IMR-90 (cell line): ENCODE measurements at regions not wholly inside any gene's neighbourhood (a gene's known extent, or its start where the extent isn't known, plus 50 kb on each side); places are given as distances from the start of the nearest gene placed in this dataset.

Experiments used
- ATAC-seq: fragments of 200-7000 bp; cut with Tn5 transposase; 2 replicates; pipeline ENCODE4 v1.9.1; 2020; ENCODE audit warnings: low read depth, mild to moderate bottlenecking, moderate library complexity
- BruUV-seq: library from RNA; stranded (reverse); fragments of 400-500 nt; replicated peaks from 2 replicates; lab custom pipeline; 2021; lab: Mats Ljungman, UMichigan
- CTCF ChIA-PET: fragments of 300-600 bp; formaldehyde crosslinking; extraction: SDS; loops from one replicate; lab custom pipeline; 2021; ENCODE audit warnings: antibody characterized with exemption; lab: Yijun Ruan, JAX
- POLR2A ChIA-PET: fragments of 300-600 bp; sonication (Branson Sonifier 250); formaldehyde crosslinking; loops from one replicate; lab custom pipeline; 2022; ENCODE audit warnings: antibody characterized with exemption; ENCODE audit not compliant: unreplicated experiment; lab: Charles Lee
- DNase-seq: peaks from one replicate; pipeline ENCODE4 v3.0.0; 2013
- H2AFZ ChIP-seq: replicated peaks from 2 replicates; pipeline ENCODE3; 2013; ENCODE audit warnings: low read length, mild to moderate bottlenecking; ENCODE audit not compliant: poor library complexity
- H2AK5ac ChIP-seq: 2 replicates; pipeline ENCODE4 v1.6.1; 2013; ENCODE audit warnings: low read depth, low read length, inconsistent platforms
- H2AK9ac ChIP-seq: replicated peaks from 2 replicates; pipeline ENCODE3; 2013; ENCODE audit warnings: mild to moderate bottlenecking, low read depth, low read length, moderate library complexity; ENCODE audit not compliant: poor library complexity
- H2BK120ac ChIP-seq: 2 replicates; pipeline ENCODE4 v1.6.1; 2013; ENCODE audit warnings: low read depth, low read length, inconsistent platforms
- H2BK15ac ChIP-seq: 3 replicates; pipeline ENCODE4 v1.6.1; 2013; ENCODE audit warnings: low read depth, low read length, inconsistent platforms
- H2BK20ac ChIP-seq: 2 replicates; pipeline ENCODE4 v1.6.1; 2013; ENCODE audit warnings: low read depth, mild to moderate bottlenecking, inconsistent platforms, low read length, moderate library complexity
- H2BK5ac ChIP-seq: 2 replicates; pipeline ENCODE4 v1.6.1; 2013; ENCODE audit warnings: mild to moderate bottlenecking, low read depth, low read length, inconsistent platforms; ENCODE audit not compliant: poor library complexity, severe bottlenecking
- H3K14ac ChIP-seq: replicated peaks from 2 replicates; pipeline ENCODE4 v1.6.1; 2013; ENCODE audit warnings: low read depth, low read length, inconsistent platforms
- H3K18ac ChIP-seq: 2 replicates; pipeline ENCODE4 v1.6.1; 2013; ENCODE audit warnings: low read depth, low read length, control low read depth
- H3K23ac ChIP-seq: 2 replicates; pipeline ENCODE4 v1.6.1; 2013; ENCODE audit warnings: low read depth, low read length, inconsistent platforms
- H3K27ac ChIP-seq: 2 replicates; pipeline ENCODE4 v1.5.1; 2013; ENCODE audit warnings: mild to moderate bottlenecking, control low read depth, low read length; ENCODE audit not compliant: insufficient read depth
- H3K27me3 ChIP-seq: 2 replicates; pipeline ENCODE4 v1.6.1; 2013; ENCODE audit warnings: low read length; ENCODE audit not compliant: control insufficient read depth, insufficient read depth
- H3K36me3 ChIP-seq: 2 replicates; pipeline ENCODE4 v1.6.1; 2013; ENCODE audit warnings: low read length, mixed read lengths; ENCODE audit not compliant: control insufficient read depth, insufficient read depth
- H3K4ac ChIP-seq: 2 replicates; pipeline ENCODE4 v1.6.1; 2013; ENCODE audit warnings: low read depth, low read length, inconsistent platforms
- H3K4me1 ChIP-seq: 2 replicates; pipeline ENCODE4 v1.6.1; 2013; ENCODE audit warnings: low read length, mixed read lengths; ENCODE audit not compliant: control insufficient read depth, insufficient read depth
- H3K4me2 ChIP-seq: 2 replicates; pipeline ENCODE4 v1.6.1; 2013; ENCODE audit warnings: low read depth, mild to moderate bottlenecking, control low read depth, low read length, moderate library complexity
- H3K4me3 ChIP-seq: 2 replicates; pipeline ENCODE4 v1.5.1; 2013; ENCODE audit warnings: low read depth, mild to moderate bottlenecking, control low read depth, low read length, moderate library complexity; ENCODE audit not compliant: insufficient read depth
- H3K56ac ChIP-seq: 2 replicates; pipeline ENCODE4 v1.6.1; 2013; ENCODE audit warnings: low read length, inconsistent platforms; ENCODE audit not compliant: insufficient read depth; ENCODE audit errors: extremely low read depth
- H3K79me1 ChIP-seq, 2 experiments: 2 replicates each; pipeline ENCODE4 v1.6.1; 2013; ENCODE audit warnings: low read length in 2 of 2, inconsistent platforms in 1 of 2, low read depth in 1 of 2
- H3K9ac ChIP-seq: 2 replicates; pipeline ENCODE4 v1.6.1; 2013; ENCODE audit warnings: low read depth, low read length, control low read depth
- H3K9me1 ChIP-seq: 2 replicates; pipeline ENCODE4 v1.6.1; 2013; ENCODE audit warnings: low read length, inconsistent platforms; ENCODE audit not compliant: insufficient read depth
- H3K9me3 ChIP-seq: 2 replicates; pipeline ENCODE4 v1.6.1; 2013; ENCODE audit warnings: low read length; ENCODE audit not compliant: control insufficient read depth, insufficient read depth
- H4K20me1 ChIP-seq: 2 replicates; pipeline ENCODE4 v1.6.1; 2013; ENCODE audit warnings: low read length, inconsistent platforms; ENCODE audit not compliant: insufficient read depth
- H4K5ac ChIP-seq: 2 replicates; pipeline ENCODE4 v1.6.1; 2013; ENCODE audit warnings: mild to moderate bottlenecking, low read depth, low read length, control low read depth
- H4K8ac ChIP-seq, 2 experiments: 2 replicates each; pipeline ENCODE4 v1.6.1; 2013; ENCODE audit warnings: low read depth in 2 of 2, low read length in 2 of 2, control low read depth in 1 of 2, inconsistent platforms in 1 of 2
- H4K91ac ChIP-seq: 2 replicates; pipeline ENCODE4 v1.6.1; 2013; ENCODE audit warnings: low read depth, low read length, inconsistent platforms; ENCODE audit not compliant: insufficient read depth
- BHLHE40 ChIP-seq: fragments of 150-350 bp; IDR thresholded peaks from 2 replicates; pipeline ENCODE4 v1.6.1; 2016; ENCODE audit warnings: mild to moderate bottlenecking, low read depth, low read length
- POLR2A ChIP-seq: IDR thresholded peaks from 2 replicates; pipeline ENCODE4 v1.6.1; 2012; ENCODE audit warnings: mild to moderate bottlenecking, low read depth, low read length
- WGBS, 2 experiments: methylation state at CpG; one replicate each; pipeline versions ENCODE4 v1.1.5 to v1.1.7; 2013; ENCODE audit warnings: missing lambda C conversion rate in 2 of 2; ENCODE audit not compliant: insufficient read length in 1 of 2; ENCODE audit errors: extremely low coverage in 2 of 2; 5-methylcytosine and 5-hydroxymethylcytosine counted together
- dilution Hi-C: fragments of 300-500 bp; cut with HindIII; formaldehyde crosslinking; loops from one replicate; pipeline ENCODE4 v1.14.3; 2018; ENCODE audit warnings: low sequenced_read_pairs; ENCODE audit not compliant: unreplicated experiment
- in situ Hi-C: fragments of 300-500 bp; cut with MboI; formaldehyde crosslinking; loops from 3 replicates; pipeline ENCODE4 v1.14.3; 2019; ENCODE audit warnings: low sequenced_read_pairs, inconsistent platforms, mixed read lengths
- intact Hi-C: fragments of 100-400 bp; cut with micrococcal nuclease; formaldehyde crosslinking; loops from 2 replicates; pipeline ENCODE4 v1.10.0; 2022

DNA sequence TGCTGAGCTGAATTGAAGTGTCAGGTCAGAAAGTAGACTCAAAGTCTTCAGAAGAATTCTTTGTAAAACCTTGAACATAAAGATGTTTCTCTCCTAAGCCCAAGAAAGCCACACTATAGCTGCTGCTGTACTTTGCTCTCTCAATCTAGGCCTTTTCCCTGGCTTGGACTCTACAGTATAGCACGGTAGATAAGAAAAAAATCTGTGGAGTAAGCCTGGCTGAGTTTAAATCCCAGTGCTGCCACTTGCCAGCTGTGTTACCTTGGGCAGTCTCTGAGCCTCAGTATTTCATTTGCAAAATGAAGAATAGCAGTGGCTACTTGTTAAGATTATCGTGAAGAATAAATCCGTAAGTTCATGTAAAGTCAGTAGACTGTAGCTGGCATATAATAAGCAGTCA lies 53.3 kb upstream of the UFL1 start:
- no peak overlapping the region for H3K4me3 ChIP-seq
- no peaks in the 10 kb centered on the region for H3K36me3 ChIP-seq
- H3K9me3 ChIP-seq: no peaks in the 10 kb centered on the region
- no peak overlapping the region for H2BK15ac ChIP-seq
- no peak overlapping the region for H3K27ac ChIP-seq
- no peak overlapping the region for H4K8ac ChIP-seq
- POLR2A ChIA-PET: no interaction called here
- H2AFZ ChIP-seq: no peak overlapping the region
- no peak overlapping the region for H2AK9ac ChIP-seq
- H3K9me1 ChIP-seq: no peaks in the 10 kb centered on the region
- H4K20me1 ChIP-seq: no peaks in the 10 kb centered on the region
- in situ Hi-C loops (no loop called here), dilution Hi-C loops (no loop called here), intact Hi-C loops (no loop called here)
- H3K23ac ChIP-seq: no peak overlapping the region
- no TSS peak for BruUV-seq
- H3K56ac ChIP-seq: no peak overlapping the region
- TF ChIP-seq BHLHE40: no peak
- no peak for TF ChIP-seq POLR2A
- H2BK120ac ChIP-seq: no peak overlapping the region
- no peak overlapping the region for H3K18ac ChIP-seq
- no peak overlapping the region for H3K14ac ChIP-seq
- no peak overlapping the region for H3K9ac ChIP-seq
- ATAC-seq: no peak
- H3K27me3 ChIP-seq: no peaks in the 10 kb centered on the region
- H2BK20ac ChIP-seq: no peak overlapping the region
- H4K5ac ChIP-seq: no peak overlapping the region
- no peak overlapping the region for H3K4ac ChIP-seq
- no peaks in the 10 kb centered on the region for H3K4me1 ChIP-seq
- H2AK5ac ChIP-seq: no peak overlapping the region
- no peak overlapping the region for H4K91ac ChIP-seq
- no peak for DNase-seq
- H3K79me1 ChIP-seq: no peaks in the 10 kb centered on the region
- no peak overlapping the region for H3K4me2 ChIP-seq
- CTCF ChIA-PET: no interaction called here
- no CpG with 5 or more reads among the region's 3 CpGs for WGBS, 2 experiments
- no peak overlapping the region for H2BK5ac ChIP-seq
